GM12878 (cell line): ENCODE measurements at regions not wholly inside any gene's neighbourhood (a gene's known extent, or its start where the extent isn't known, plus 50 kb on each side); places are given as distances from the start of the nearest gene placed in this dataset.

Experiments used
- ATAC-seq: fragments of 200-7000 bp; cut with Tn5 transposase; 3 replicates; pipeline ENCODE4 v1.9.1; 2020; ENCODE audit warnings: mild to moderate bottlenecking, moderate library complexity
- BruUV-seq: library from RNA; stranded (reverse); fragments of 400-500 nt; replicated peaks from 2 replicates; lab custom pipeline; 2021; lab: Mats Ljungman, UMichigan
- CTCF ChIA-PET: fragments of 300-600 bp; sonication (Branson Sonifier 250); formaldehyde crosslinking; extraction: SDS; loops from one replicate; lab custom pipeline; 2021; ENCODE audit warnings: inconsistent platforms; lab: Yijun Ruan, JAX
- POLR2A ChIA-PET: fragments of 350-600 bp; formaldehyde crosslinking; extraction: SDS; loops from one replicate; lab custom pipeline; 2021; ENCODE audit warnings: inconsistent platforms; lab: Charles Lee
- RAD21 ChIA-PET: fragments of 300-600 bp; sonication (Branson Sonifier 250); formaldehyde crosslinking; loops from one replicate; lab custom pipeline; 2023; ENCODE audit warnings: antibody characterized with exemption; ENCODE audit not compliant: unreplicated experiment; lab: Charles Lee
- SMC1A ChIA-PET: fragments of 300-600 bp; sonication (Branson Sonifier 250); formaldehyde crosslinking; loops from one replicate; lab custom pipeline; 2023; ENCODE audit not compliant: unreplicated experiment, uncharacterized antibody; lab: Charles Lee
- DNase-seq: peaks from one replicate; pipeline ENCODE4 v3.0.0-alpha.2; 2011; ENCODE audit warnings: low read depth, low spot score
- FAIRE-seq: peaks from 3 replicates; lab custom pipeline; 2011; peaks lifted over from hg19 to GRCh38; lab: Jason Lieb, UNC
- H2AFZ ChIP-seq: 2 replicates; pipeline ENCODE4 v1.6.0; 2011; ENCODE audit warnings: low read depth, low read length, control low read depth; ENCODE audit not compliant: control insufficient read depth
- H3K27ac ChIP-seq: 2 replicates; pipeline ENCODE4 v1.5.1; 2011; ENCODE audit warnings: control low read depth; ENCODE audit not compliant: control insufficient read depth, insufficient read depth
- H3K27me3 ChIP-seq, 2 experiments: replicated peaks in 1 of 2; 2 replicates each; pipeline versions ENCODE4 v1.6.0 to v1.6.1; 2011; ENCODE audit warnings: low read length in 1 of 2; ENCODE audit not compliant: control insufficient read depth in 2 of 2, insufficient read depth in 2 of 2
- H3K36me3 ChIP-seq, 2 experiments: 2 replicates each; pipeline ENCODE4 v1.5.1; 2011; ENCODE audit warnings: low read length in 1 of 2; ENCODE audit not compliant: control insufficient read depth in 2 of 2, insufficient read depth in 2 of 2
- H3K4me1 ChIP-seq: 2 replicates; pipeline ENCODE4 v1.6.1; 2011; ENCODE audit warnings: mild to moderate bottlenecking, low read length, moderate library complexity, mixed read lengths; ENCODE audit not compliant: control insufficient read depth, insufficient read depth
- H3K4me2 ChIP-seq: 2 replicates; pipeline ENCODE4 v1.6.0; 2011; ENCODE audit warnings: control low read depth; ENCODE audit not compliant: control insufficient read depth, insufficient read depth
- H3K4me3 ChIP-seq: fragments of 200-600 bp; sonication (generic); 2 replicates; pipeline ENCODE4 v1.5.1; 2016
- H3K79me2 ChIP-seq: 2 replicates; pipeline ENCODE4 v1.6.0; 2011; ENCODE audit warnings: low read length; ENCODE audit not compliant: control insufficient read depth, insufficient read depth
- H3K9ac ChIP-seq: 2 replicates; pipeline ENCODE4 v1.8.0; 2011; ENCODE audit warnings: low read length, control low read depth, mixed read lengths; ENCODE audit not compliant: control insufficient read depth, insufficient read depth
- H3K9me3 ChIP-seq: replicated peaks from 3 replicates; pipeline ENCODE4 v1.5.1; 2011; ENCODE audit warnings: mild to moderate bottlenecking, low read length; ENCODE audit not compliant: control insufficient read depth, insufficient read depth
- H4K20me1 ChIP-seq: 2 replicates; pipeline ENCODE4 v1.6.0; 2011; ENCODE audit not compliant: control insufficient read depth, insufficient read depth
- CEBPB ChIP-seq, 2 experiments: fragments of 150-350 bp in 1 of 2; IDR thresholded peaks; 2 replicates each; pipeline ENCODE4 v1.6.1; 2012 to 2014; ENCODE audit warnings: low read depth in 2 of 2, low read length in 2 of 2, borderline replicate concordance in 1 of 2, inconsistent platforms in 1 of 2
- IRF5 ChIP-seq: fragments of 450-650 bp; IDR thresholded peaks from 2 replicates; pipeline ENCODE4 v1.6.1; 2017; ENCODE audit warnings: borderline replicate concordance
- PAX5 ChIP-seq: IDR thresholded peaks from 2 replicates; pipeline ENCODE4 v1.6.1; 2011; ENCODE audit warnings: low read depth, low read length, borderline replicate concordance
- POLR2AphosphoS5 ChIP-seq: IDR thresholded peaks from 2 replicates; pipeline ENCODE4 v1.6.1; 2011; ENCODE audit warnings: mild to moderate bottlenecking, low read length, inconsistent platforms
- SPI1 ChIP-seq: IDR thresholded peaks from 2 replicates; pipeline ENCODE4 v1.6.1; 2011; ENCODE audit warnings: low read depth, mild to moderate bottlenecking, low read length, moderate library complexity, borderline replicate concordance; ENCODE audit not compliant: insufficient read depth
- ZBTB11 ChIP-seq: fragments of 450-650 bp; formaldehyde crosslinking; IDR thresholded peaks from 2 replicates; pipeline ENCODE4 v1.5.0; 2022; ENCODE audit warnings: mild to moderate bottlenecking, missing genetic modification characterization
- ZNF207 ChIP-seq: fragments of 450-650 bp; IDR thresholded peaks from 2 replicates; pipeline ENCODE4 v1.6.1; 2014; ENCODE audit warnings: antibody characterized with exemption, mild to moderate bottlenecking, borderline replicate concordance
- WGBS: methylation state at CpG from one replicate; pipeline ENCODE4 v1.1.6; 2016; ENCODE audit warnings: low lambda C conversion rate; ENCODE audit not compliant: insufficient replicate concordance, insufficient coverage; ENCODE audit errors: missing lambda C conversion rate; 5-methylcytosine and 5-hydroxymethylcytosine counted together
- in situ Hi-C: fragments of 300-500 bp; cut with MboI; formaldehyde crosslinking; loops from 9 replicates; pipeline ENCODE4 v1.14.3; 2018; ENCODE audit warnings: mixed read lengths
- intact Hi-C: fragments of 100-400 bp; cut with micrococcal nuclease; formaldehyde crosslinking; loops from one replicate; pipeline ENCODE4 v1.14.2; 2022; ENCODE audit not compliant: unreplicated experiment

GRCh38 chr12:87107270-87107669, 851.1 kb upstream of the MGAT4C start:
- TF ChIP-seq SPI1 (no peak), ZNF207 (no peak), POLR2AphosphoS5 (no peak), ZBTB11 (CRISPR knock-in tag) (no peak), PAX5 (no peak), CEBPB (IDR thresholded peaks at IDR 0.05; ENCODE audit: borderline replicate concordance in 1 of 2, low read depth in 2 of 2, low read length in 2 of 2) (no peak), IRF5 (no peak)
- TF ChIP-seq, all 136 proteins: peak for 0
- H3K9me3 ChIP-seq: no peaks in the 10 kb centered on the region
- no peaks in the 10 kb centered on the region for H3K36me3 ChIP-seq
- H3K4me2 ChIP-seq: no peak overlapping the region
- intact Hi-C loops: no loop called here
- no peak overlapping the region for H2AFZ ChIP-seq
- no peak overlapping the region for H3K27ac ChIP-seq
- ATAC-seq (no peak), FAIRE-seq (no peak), DNase-seq (no peak)
- no peaks in the 10 kb centered on the region for H3K79me2 ChIP-seq
- RAD21 ChIA-PET: no interaction called here
- H3K4me3 ChIP-seq: no peak overlapping the region
- POLR2A ChIA-PET: no interaction called here
- no peaks in the 10 kb centered on the region for H3K27me3 ChIP-seq
- H3K9ac ChIP-seq: no peak overlapping the region
- no peaks in the 10 kb centered on the region for H4K20me1 ChIP-seq
- CTCF ChIA-PET: no interaction called here
- BruUV-seq: no TSS peak
- WGBS: 0% methylated on average over 3 of the region's 3 CpGs
- in situ Hi-C loops: no loop called here
- SMC1A ChIA-PET: no interaction called here
- H3K4me1 ChIP-seq: no peaks in the 10 kb centered on the region
